ENCODE measurements at regions not wholly inside any gene's neighbourhood (a gene's known extent, or its start where the extent isn't known, plus 50 kb on each side); places are given as distances from the start of the nearest gene placed in this dataset.

GRCh38 chr11:79561496-79561895 is 120.7 kb upstream of the TENM4 start:
- Mint-ChIP-seq H3K27ac (no peak overlapping the region), H3K36me3 (ENCODE audit: low read depth) (no peaks in the 10 kb centered on the region), H3K27me3 (ENCODE audit: insufficient read depth) (no peaks in the 10 kb centered on the region), H3K4me3 (no peak overlapping the region), H3K4me1 (peaks cover 3% of the 10 kb centered on the region), H3K9me3 (no peaks in the 10 kb centered on the region)
- DNase-seq, result no peak
- H3K4me1 ChIP-seq (ENCODE audit: control insufficient read depth, insufficient read depth, low read length), result no peaks in the 10 kb centered on the region
- no peaks in the 10 kb centered on the region for H3K27me3 ChIP-seq (ENCODE audit: control insufficient read depth, insufficient read depth, low read length, poor library complexity, severe bottlenecking)
- no peaks in the 10 kb centered on the region for H3K36me3 ChIP-seq (ENCODE audit: control insufficient read depth, insufficient read depth, low read length)
- no peak overlapping the region for H3K27ac ChIP-seq (ENCODE audit: low read depth, low read length)
- no peak overlapping the region for H3K4me3 ChIP-seq (ENCODE audit: low read length)
- H3K9me3 ChIP-seq (ENCODE audit: control insufficient read depth, low read length), result no peaks in the 10 kb centered on the region
- TF ChIP-seq CTCF (conservative IDR thresholded peaks at IDR 0.05), result no peak
- H3K9ac ChIP-seq (ENCODE audit: extremely low read depth, low read length, poor library complexity, severe bottlenecking), result no peak overlapping the region

- H3K36me3 Mint-ChIP-seq (ENCODE audit: low read depth), result no peaks in the 10 kb centered on the region
- no peak overlapping the region for H3K27ac ChIP-seq (ENCODE audit: low read depth, low read length)
- DNase-seq, result no peak
- H3K4me3 ChIP-seq (ENCODE audit: low read length), result no peak overlapping the region
- H3K4me3 Mint-ChIP-seq, result no peak overlapping the region
- H3K9me3 Mint-ChIP-seq, result peaks cover 15% of the 10 kb centered on the region
- H3K36me3 ChIP-seq (ENCODE audit: control insufficient read depth, insufficient read depth, low read length), result no peaks in the 10 kb centered on the region
- H3K4me1 ChIP-seq (ENCODE audit: control insufficient read depth, insufficient read depth, low read length), result no peaks in the 10 kb centered on the region
- no peaks in the 10 kb centered on the region for H3K27me3 ChIP-seq (ENCODE audit: control insufficient read depth, insufficient read depth, low read length, poor library complexity, severe bottlenecking)
- no peak for TF ChIP-seq CTCF (conservative IDR thresholded peaks at IDR 0.05)
- peaks cover 12% of the 10 kb centered on the region for H3K4me1 Mint-ChIP-seq
- no peaks in the 10 kb centered on the region for H3K27me3 Mint-ChIP-seq (ENCODE audit: insufficient read depth)
- no peak overlapping the region for H3K27ac Mint-ChIP-seq
- no peak overlapping the region for H3K9ac ChIP-seq (ENCODE audit: extremely low read depth, low read length, poor library complexity, severe bottlenecking)
- no peaks in the 10 kb centered on the region for H3K9me3 ChIP-seq (ENCODE audit: control insufficient read depth, low read length)
These were observed 110.0 kb upstream of the TENM4 start for GRCh38 chr11:79550809-79551208.

GRCh38 chr11:79547256-79547655 is 106.4 kb upstream of the TENM4 start:
- no peaks in the 10 kb centered on the region for H3K27me3 ChIP-seq (ENCODE audit: control insufficient read depth, insufficient read depth, low read length, poor library complexity, severe bottlenecking)
- peaks cover under 1% of the 10 kb centered on the region for H3K9me3 Mint-ChIP-seq
- DNase-seq, result no peak
- H3K36me3 ChIP-seq (ENCODE audit: control insufficient read depth, insufficient read depth, low read length), result no peaks in the 10 kb centered on the region
- peaks cover 25% of the 10 kb centered on the region for H3K4me1 Mint-ChIP-seq
- H3K4me3 ChIP-seq (ENCODE audit: low read length), result no peak overlapping the region
- no peak for TF ChIP-seq CTCF (conservative IDR thresholded peaks at IDR 0.05)
- no peaks in the 10 kb centered on the region for H3K27me3 Mint-ChIP-seq (ENCODE audit: insufficient read depth)
- no peaks in the 10 kb centered on the region for H3K36me3 Mint-ChIP-seq (ENCODE audit: low read depth)
- H3K27ac Mint-ChIP-seq, result no peak overlapping the region
- H3K4me1 ChIP-seq (ENCODE audit: control insufficient read depth, insufficient read depth, low read length), result no peaks in the 10 kb centered on the region
- H3K4me3 Mint-ChIP-seq, result no peak overlapping the region
- H3K27ac ChIP-seq (ENCODE audit: low read depth, low read length), result no peak overlapping the region
- H3K9me3 ChIP-seq (ENCODE audit: control insufficient read depth, low read length), result no peaks in the 10 kb centered on the region
- no peak overlapping the region for H3K9ac ChIP-seq (ENCODE audit: extremely low read depth, low read length, poor library complexity, severe bottlenecking)

Data from endodermal cell (in vitro differentiated cells).